ENCODE measurements at regions not wholly inside any gene's neighbourhood (a gene's known extent, or its start where the extent isn't known, plus 50 kb on each side); places are given as distances from the start of the nearest gene placed in this dataset.
A peak's percentile ranks its signal among the peaks of the same experiment; 100 is the strongest.
"Not testable (repeated sequence)": the region's sequence is repeated elsewhere in the genome, so short reads cannot be mapped to it uniquely, and the experiment has no call there.

GRCh38 chrX:22818061-22818460, 181.7 kb upstream of the DDX53 start:
- no peak for DNase-seq

GRCh38 chrX:22855693-22856092, 144.1 kb upstream of the DDX53 start:
- DNase-seq: no peak

- DNase-seq: no peak
These were observed 140.1 kb upstream of the DDX53 start for GRCh38 chrX:22859642-22860041.

GRCh38 chrX:22866801-22867200, 133.0 kb upstream of the DDX53 start:
- DNase-seq: not testable (repeated sequence)

GRCh38 chrX:22882543-22882942, 117.2 kb upstream of the DDX53 start:
- no peak for DNase-seq

- no peak for DNase-seq
These were observed 109.9 kb upstream of the DDX53 start for GRCh38 chrX:22889819-22890218.

- DNase-seq: no peak
These were observed 87.1 kb upstream of the DDX53 start for GRCh38 chrX:22912616-22913015.

- DNase-seq: peak; percentile 47
These were observed 76.8 kb upstream of the DDX53 start for GRCh38 chrX:22922961-22923360.

- DNase-seq: no peak
These were observed 65.1 kb upstream of the DDX53 start for GRCh38 chrX:22934640-22935039.

GRCh38 chrX:22944945-22945344, 54.8 kb upstream of the DDX53 start:
- no peak for DNase-seq
